Astrocyte of the hippocampus (primary cell): ENCODE measurements at regions not wholly inside any gene's neighbourhood (a gene's known extent, or its start where the extent isn't known, plus 50 kb on each side); places are given as distances from the start of the nearest gene placed in this dataset.
A peak's percentile ranks its signal among the peaks of the same experiment; 100 is the strongest.
"Not testable (repeated sequence)": the region's sequence is repeated elsewhere in the genome, so short reads cannot be mapped to it uniquely, and the experiment has no call there.

Source experiments
- DNase-seq: peaks from one replicate; pipeline ENCODE4 v3.0.0; 2011; ENCODE audit warnings: low read depth, low spot score

DNA sequence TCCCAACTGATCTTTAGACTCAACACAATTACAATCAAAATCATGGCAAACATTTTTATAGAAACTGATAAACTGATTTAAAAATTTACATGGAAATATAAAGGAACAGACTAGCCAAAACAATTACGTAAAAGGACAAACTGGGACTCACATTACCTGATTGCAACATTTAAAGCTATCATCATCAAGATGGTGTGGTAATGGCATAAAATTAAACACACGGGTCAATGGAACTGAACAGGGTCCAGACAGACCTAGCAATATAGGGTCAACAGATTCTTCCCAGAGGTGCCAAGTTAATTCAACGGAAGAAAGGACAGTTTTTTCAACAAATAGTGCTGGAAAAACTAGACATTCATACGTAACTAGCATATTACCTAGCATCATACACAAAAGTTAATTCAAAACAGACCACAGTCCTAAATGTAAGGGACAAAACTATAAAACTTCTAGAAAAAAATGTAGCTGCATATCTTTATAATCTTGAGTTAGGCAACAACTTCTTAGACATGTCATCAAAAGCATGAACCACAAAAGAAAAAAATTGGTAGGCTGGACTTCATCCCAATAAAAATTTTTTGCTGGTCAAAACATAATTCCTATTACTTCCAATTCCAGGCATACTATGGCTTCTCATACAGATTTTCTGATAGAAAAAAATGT lies 147.4 kb upstream of the BEND6 start:
- no peak for DNase-seq

DNA sequence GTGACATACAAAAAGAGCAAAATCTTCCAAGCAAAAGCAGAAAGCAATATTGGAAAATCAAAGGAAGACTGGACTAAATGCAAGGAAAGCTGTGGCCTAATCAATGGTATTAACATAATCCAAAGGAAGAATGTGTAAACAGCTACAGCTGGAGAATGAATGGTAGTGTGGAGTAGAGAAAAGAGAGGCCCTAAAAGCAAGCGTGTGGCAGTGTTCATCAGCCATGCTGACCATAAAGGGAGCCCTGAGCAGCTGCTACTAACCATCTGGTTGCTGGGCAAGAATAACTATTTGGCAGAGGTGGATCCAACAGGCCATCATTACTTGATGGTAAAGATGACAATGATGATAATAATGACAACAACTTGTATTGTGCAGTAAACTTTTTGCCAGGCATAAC lies 148.5 kb upstream of the BEND6 start:
- DNase-seq = no peak

GRCh38 chr6:56804996-56805395 lies 149.9 kb upstream of the BEND6 start:
- DNase-seq = peak; percentile 77

GRCh38 chr6:56803594-56803993 lies 151.3 kb upstream of the BEND6 start:
- peak; percentile 70 for DNase-seq

GRCh38 chr6:56802584-56802983 lies 152.3 kb upstream of the BEND6 start:
- DNase-seq = peak; percentile 73

DNA sequence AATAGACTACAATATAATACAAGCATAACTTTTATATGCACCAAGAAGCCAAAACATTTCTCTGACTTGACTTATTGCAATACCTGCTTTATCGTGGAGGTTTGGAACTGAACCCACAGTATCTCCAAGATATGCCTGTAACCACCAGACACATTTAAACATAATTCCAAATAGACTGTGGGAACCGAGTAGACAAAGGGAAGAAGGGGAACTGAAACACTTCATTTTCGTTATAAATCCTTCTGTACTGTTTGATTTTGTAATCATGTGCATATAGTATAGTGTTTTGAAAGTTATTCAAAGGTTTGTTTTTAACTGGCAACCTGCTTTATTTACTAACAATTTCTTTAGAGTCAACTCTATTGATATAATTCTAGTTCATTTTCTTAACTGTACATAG lies 154.9 kb upstream of the BEND6 start:
- DNase-seq = no peak

GRCh38 chr6:56798163-56798562 lies 155.5 kb upstream of the DST start:
- DNase-seq = no peak

DNA sequence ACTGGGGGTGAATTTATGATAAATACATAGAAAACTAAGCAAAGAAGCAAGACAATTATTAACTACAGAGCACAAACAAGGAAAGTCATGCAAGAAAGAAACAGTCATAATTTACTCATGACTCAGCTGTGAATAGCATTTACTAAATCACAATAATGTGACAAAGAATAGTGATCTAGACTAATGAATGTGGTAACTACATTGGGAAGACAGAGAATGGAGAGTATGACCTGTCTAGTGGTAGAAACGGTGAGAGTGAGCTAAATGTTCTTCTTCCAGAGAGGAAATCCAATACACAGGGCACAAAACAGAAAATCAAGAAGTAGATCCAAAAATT lies 153.5 kb upstream of the DST start:
- peak; percentile 43 for DNase-seq

GRCh38 chr6:56795466-56796195 lies 152.9 kb upstream of the DST start:
- DNase-seq = peak; percentile 13

- DNase-seq = peak; percentile 13
Measured at GRCh38 chr6:56794421-56794820, 151.7 kb upstream of the DST start.

GRCh38 chr6:56793938-56794337 lies 151.2 kb upstream of the DST start:
- no peak for DNase-seq

- no peak for DNase-seq
Measured at GRCh38 chr6:56790414-56790813, 147.7 kb upstream of the DST start.

GRCh38 chr6:56789879-56790278 lies 147.2 kb upstream of the DST start:
- DNase-seq = no peak

GRCh38 chr6:56789342-56789741 lies 146.7 kb upstream of the DST start:
- DNase-seq = no peak

- DNase-seq = no peak
Measured at GRCh38 chr6:56787209-56787608, 144.5 kb upstream of the DST start.

DNA sequence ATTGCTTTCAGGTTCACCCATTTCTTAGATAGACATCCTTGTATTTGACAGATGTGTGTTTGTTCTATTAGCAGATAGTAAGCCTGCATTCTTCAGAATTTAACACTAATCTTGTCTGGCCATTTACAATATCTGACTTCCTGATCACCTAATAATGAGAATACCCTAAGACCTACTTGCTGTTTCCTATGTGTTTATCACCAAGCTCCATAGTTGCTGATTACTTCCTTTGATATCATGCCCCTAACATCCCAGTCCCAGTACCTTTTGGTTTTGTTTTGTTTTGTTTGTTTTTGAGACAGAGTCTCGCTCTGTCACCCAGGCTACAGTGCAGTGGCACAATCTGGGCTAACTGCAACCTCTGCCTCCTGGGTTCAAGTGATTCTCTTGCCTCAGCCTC lies 143.6 kb upstream of the DST start:
- no peak for DNase-seq

DNA sequence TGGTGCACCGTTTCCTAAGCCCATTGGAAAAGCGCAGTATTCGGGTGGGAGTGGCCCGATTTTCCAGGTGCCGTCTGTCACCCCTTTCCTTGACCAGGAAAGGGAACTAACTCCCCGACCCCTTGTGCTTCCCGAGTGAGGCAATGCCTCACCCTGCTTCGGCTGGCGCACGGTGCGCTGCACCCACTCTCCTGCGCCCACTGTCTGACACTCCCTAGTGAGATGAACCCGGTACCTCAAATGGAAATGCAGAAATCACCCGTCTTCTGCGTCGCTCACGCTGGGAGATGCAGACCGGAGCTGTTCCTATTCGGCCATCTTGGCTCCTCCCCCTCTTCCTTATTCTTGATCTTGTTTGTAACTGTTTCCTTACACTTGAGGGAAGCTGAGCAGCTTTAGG lies 142.8 kb upstream of the DST start:
- DNase-seq = not testable (repeated sequence)

DNA sequence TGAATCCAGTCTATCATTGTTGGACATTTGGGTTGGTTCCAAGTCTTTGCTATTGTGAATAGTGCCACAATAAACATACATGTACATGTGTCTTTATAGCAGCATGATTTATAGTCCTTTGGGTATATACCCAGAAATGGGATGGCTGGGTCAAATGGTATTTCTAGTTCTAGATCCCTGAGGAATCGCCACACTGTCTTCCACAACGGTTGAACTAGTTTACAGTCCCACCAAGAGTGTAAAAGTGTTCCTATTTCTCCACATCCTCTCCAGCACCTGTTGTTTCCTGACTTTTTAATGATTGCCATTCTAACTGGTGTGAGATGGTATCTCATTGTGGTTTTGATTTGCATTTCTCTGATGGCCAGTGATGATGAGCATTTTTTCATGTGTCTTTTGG lies 137.4 kb upstream of the DST start:
- not testable (repeated sequence) for DNase-seq

GRCh38 chr6:56778503-56778902 lies 135.8 kb upstream of the DST start:
- DNase-seq = not testable (repeated sequence)

- DNase-seq = no peak
Measured at GRCh38 chr6:56775498-56776166, 132.9 kb upstream of the DST start.

- DNase-seq = peak; percentile 92
Measured at GRCh38 chr6:56772737-56773184, 130.1 kb upstream of the DST start.

DNA sequence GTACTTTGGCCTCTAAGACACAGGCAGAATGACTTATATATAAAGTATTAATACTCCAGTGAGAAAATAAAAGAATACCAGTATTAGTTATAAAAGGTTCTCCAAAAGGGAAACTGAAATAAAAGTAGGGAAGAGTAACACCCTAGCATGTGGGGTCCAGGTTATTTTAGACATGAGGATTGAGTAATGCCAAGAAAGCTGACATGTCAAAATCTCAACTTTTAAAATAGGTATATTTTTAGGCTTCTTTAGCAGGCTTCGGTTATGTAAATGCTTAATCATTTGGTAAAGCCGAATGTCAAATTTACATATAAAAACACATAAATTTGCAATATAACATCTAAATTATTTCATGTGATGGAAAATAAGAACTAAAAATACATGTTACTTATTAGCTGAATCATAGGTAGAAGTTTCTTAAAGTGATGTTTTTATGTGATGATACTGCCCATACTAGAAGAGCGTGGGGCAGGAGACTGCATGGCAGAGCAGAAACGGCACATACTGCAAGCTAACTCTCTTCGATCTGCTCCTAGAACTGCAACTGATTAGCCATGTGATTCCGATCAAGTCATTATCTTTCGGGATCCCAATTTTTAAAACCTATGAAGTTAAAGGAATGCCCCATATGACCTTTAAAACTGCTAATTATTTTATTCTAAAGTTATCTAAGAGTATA lies 129.4 kb upstream of the DST start:
- no peak for DNase-seq
